UCSD-AML1 (cell line): ENCODE measurements at regions not wholly inside any gene's neighbourhood (a gene's known extent, or its start where the extent isn't known, plus 50 kb on each side); places are given as distances from the start of the nearest gene placed in this dataset.
A peak's percentile ranks its signal among the peaks of the same experiment; 100 is the strongest.

Experiments
- DNase-seq: peaks from one replicate; lab custom pipeline; 2025; ENCODE audit not compliant: unreplicated experiment; lab: John Stamatoyannopoulos, UW

- DNase-seq = no peak
These were observed 96.2 kb upstream of the SIRPA start for GRCh38 chr20:1798982-1799381.

DNA sequence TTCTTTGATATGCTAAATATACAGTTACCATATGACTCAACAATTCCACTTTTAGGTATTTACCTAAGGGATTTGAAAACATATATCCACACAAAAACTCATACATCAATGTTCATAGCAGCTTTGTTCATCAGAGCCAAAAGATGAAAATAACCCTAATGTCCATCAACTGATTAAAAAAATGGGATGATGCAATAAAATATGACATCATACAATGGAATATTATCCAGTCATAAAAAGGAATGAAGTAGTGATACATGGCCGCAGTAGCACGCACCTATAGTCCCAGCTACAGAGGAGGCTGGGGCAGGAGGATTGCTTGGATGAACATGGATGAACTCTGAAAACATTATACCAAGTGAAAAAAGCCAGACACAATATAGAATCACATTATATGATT lies 101.4 kb upstream of the SIRPA start:
- no peak for DNase-seq

DNA sequence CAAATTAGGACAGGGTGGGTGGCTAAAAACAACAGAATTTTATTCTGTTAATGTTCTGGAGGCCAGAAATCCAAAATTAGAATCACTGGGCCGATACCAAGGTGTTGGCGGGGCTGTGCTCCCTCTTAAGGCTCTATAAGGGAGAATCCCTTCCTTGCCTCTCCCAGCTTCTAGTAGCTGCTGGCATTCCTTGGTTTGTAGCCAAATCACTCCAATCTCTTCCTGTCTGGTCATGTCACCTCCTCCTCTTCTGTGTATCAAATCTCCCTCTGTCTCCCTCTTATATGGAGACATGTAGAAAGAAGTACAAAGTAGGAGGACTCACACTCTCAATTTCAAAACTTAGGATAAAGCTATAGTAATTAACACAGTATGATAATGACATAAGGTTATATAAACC lies 102.9 kb upstream of the SIRPA start:
- no peak for DNase-seq

- DNase-seq = no peak
These were observed 104.8 kb upstream of the SIRPA start for GRCh38 chr20:1790386-1790785.

DNA sequence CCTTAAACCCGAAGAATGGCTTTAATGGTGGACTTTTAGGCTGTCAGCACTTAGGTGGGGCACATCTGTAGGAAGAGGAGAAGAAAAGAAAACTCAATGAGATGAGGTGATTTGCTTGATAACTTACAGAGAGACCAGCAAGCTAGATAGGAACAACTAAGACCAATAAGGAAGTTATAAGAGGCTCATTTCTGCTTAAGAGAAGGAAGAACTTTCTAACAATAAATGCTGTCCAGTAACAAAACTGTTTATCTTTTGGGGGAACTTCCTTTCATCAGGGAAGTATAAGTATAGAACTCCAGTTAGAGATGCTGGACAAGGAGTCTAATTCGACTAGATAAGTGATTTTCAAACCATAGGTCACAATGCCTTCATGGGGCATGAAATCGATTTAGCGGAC lies 107.2 kb upstream of the SIRPA start:
- DNase-seq = no peak

DNA sequence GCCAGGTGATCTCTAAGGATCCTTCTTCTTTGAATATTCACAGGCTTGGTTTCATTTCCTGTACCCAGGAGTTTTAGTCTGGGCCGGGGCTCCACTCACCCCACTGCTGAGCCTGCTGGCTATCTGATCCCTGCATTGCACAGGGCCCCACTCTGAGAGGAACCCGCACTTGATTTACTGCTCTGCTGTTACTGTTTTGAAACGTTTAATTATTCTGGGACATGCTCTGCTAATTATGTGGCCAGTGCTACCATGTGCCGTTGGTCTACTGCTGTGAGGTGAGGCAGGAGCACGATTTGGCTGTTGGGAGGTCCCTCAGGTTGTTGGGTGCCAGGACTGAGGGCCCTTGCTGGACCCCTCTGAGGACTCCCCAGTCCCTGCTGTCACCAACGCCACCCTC lies 108.7 kb upstream of the SIRPA start:
- DNase-seq = no peak

- no peak for DNase-seq
These were observed 110.6 kb upstream of the SIRPA start for GRCh38 chr20:1784586-1784985.

GRCh38 chr20:1783245-1783644 lies 112.0 kb upstream of the SIRPA start:
- no peak for DNase-seq

DNA sequence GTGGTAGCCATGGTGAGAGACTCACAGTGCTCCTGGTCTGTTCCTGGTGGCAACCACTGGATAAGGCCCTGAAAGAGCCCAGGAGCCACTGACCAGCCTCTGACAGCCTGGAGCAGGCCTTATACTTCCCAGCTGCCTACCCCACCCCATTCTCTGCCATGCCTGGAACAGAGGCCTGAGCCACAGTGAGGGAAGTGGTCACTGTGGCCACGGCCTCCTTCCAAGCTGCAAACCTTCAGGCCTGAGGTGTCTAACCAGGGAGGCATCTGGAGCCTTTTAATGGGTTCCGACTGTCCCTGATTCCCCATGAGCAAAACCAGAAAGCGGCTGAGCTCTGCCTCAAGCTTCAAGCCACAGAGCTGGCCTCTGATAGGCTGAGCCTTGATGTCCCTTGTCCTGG lies 113.0 kb upstream of the SIRPA start:
- no peak for DNase-seq

DNA sequence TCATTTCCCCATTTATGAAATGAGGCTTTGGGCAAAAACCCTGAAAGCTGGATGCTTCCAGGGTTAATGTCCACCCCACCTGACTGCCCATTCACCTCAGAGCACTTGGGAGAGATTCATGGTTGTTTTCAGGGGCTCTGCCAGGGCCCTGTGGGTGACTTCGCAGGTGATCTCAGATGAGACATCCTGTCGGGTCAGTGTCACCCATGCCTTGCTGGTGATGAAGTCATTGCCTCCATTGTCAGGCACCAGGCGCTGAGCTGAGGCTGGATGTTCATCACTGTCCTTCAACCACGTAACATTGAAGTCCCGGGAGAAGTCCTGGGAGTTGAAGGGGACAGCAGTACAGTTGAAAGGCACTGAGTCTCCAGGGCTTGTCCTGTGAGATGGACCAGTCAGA lies 115.6 kb upstream of the SIRPA start:
- DNase-seq = no peak

DNA sequence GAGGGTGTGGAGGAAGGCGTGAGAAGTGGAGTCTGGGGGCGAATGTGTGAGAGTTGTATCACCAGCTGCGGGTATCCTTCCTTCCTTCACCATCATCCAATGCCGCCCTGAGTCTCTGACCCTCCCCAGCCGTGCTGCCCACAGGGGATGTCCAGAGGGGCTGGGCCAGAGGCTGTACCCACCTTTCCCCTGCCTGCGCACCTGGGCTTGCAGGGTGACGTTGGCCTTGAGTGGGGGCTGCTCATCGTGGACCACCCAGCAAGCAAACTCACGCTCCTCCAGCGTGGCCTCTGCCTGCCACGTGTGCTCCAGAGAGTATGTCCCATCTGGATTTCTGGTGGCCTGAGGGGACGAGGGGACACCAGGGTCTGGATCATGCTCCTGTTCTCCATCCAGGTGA lies 116.9 kb upstream of the SIRPA start:
- no peak for DNase-seq

DNA sequence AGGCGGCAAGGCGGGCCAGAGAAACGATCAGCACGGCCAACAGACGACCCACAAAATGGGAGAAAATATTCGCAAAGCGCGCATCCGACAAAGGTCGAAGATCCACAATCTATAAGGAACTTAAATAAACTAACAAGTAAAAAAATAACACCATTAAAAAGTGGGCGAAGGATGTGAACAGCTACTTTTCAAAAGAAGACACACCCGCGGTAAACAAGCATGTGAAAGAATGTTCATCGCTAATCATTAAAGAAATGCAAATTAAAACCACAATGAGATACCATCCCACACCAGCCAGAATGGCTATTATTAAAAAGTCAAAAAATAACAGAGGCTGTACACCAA lies 117.8 kb upstream of the SIRPA start:
- DNase-seq = no peak

DNA sequence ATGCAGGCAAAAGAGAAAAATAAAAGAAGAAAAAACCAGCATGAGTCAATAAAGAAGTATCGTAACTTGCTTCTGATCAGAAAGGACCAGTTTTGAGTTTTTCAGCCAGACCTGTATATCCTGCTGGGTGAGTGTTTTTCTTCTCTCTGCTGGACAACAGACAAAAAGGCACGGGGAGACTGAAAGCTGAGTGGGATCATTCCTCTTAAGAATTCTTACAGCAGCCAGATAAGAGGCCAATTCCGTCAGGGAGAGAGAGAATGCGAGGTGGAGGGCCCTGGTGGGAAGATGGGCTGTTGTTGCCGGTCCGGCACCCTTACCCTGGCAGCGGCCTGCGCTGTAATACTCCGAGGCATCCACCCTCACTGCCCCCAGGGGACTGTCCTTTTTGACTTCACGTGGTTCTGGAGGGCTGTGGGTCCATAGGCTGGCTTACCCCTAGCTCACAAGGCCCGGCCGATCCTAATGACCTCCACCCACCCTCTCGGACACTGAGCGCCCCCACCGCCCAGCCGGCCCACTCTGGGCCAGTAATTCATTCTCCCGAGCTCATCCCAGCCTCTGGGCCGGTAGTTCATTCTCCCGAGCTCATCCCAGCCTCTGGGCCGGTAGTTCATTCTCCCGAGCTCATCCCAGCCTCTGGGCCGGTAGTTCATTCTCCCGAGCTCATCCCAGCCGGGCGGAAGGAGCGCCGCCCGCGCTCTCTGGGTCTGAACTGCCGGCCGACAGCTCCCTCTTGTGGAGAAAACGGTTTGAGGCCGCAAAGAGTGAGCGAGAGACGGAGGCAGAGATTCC lies 118.3 kb upstream of the SIRPA start:
- peak; percentile 80 for DNase-seq

- DNase-seq = no peak
These were observed 117.5 kb upstream of the SIRPG start for GRCh38 chr20:1775117-1775516.

GRCh38 chr20:1774479-1774878 lies 116.9 kb upstream of the SIRPG start:
- no peak for DNase-seq

GRCh38 chr20:1773816-1774215 lies 116.2 kb upstream of the SIRPG start:
- DNase-seq = no peak

DNA sequence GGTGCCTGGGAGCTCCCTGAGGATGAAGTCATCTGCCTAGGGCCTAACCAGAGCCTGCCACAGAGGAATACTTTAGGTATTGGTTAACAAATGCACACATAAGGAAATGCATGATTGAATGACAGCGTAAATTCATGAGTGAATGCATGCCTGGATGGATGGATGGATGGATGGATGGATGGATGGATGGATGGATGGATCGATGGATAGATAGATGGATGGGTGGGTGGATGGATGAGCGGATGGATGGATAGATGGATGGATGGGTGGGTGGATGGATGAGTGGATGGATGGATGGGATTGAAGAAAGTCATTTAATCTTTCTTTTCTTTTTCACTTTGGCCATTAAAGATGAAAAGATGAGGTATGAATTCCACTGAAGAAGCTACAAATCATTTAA lies 111.9 kb upstream of the SIRPG start:
- DNase-seq = no peak

DNA sequence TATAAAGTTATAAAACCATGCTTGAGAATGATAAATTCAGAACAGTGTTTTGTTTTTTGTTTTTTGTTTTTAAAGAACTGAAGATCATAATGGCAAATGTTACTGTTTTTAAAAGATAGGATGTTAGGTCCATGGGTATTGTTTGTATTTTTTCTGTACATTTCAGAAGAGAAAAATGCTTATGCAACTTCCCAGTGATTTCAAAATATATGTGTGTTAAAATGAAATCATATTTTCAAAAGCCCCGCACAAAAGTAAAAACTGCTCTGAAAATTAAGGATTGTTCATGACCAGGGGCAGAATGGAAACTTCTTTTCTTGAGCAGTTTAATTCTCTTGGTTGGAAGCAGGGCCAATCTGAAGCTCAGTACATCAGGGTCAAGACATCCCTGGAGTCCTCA lies 109.2 kb upstream of the SIRPG start:
- DNase-seq = no peak

DNA sequence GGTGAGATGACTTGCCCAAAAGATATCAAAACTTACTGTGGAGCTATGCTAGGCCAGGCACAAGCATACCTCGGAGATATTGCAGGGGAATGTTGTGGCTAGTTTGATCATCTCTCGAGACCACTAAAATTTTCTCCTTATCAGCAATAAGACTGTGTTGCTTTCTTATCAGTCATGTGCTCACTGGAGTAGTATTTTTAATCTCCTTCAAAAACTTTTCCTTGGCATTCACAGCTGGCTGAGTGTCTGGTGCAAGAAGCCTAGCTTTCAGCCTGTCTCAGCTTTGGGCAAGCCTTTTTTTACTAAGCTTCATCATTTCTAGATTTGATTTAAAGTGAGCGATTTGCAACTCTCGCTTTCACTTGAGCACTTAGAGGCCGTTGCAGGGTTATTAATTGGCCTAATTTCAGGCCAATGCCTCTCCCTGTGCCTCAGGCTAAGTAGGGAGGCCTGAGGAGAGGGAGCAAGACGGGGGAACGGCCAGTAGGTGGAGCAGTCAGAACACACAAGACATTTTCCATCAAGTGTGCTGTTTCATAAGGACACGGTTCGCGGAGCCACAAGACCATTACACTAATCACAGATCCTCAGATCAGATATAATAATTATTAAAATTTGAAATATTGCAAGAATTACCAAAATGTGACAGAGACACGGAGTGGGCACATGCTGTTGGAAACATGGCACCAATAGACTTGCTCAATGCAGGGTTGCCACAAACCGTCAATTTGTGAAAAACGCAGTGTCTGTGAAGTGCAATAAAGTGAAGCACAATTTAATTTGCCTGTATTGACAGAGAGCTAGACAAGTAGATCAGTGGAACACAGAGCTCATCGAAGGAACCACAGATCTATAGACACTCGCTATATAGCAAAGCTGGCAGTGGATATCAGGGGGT lies 106.8 kb upstream of the SIRPG start:
- peak; percentile 67 for DNase-seq

DNA sequence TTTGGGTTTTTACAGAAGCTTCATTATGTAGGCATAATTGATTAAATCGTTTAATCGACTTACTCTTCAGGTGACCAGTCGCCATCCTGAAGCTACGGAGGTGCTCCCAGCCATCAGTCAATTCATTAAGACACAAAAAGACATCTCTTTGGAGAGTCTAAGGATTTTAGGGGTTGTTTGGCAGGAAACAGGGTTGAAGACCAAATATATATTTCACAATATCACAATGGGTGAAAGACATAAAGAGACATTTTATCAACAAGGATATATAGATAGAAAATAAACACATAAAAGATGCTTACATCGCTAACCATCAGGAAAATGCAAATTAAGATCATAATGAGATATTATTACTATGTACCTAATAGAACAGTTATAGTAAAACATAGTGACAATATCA lies 104.0 kb upstream of the SIRPG start:
- no peak for DNase-seq

DNA sequence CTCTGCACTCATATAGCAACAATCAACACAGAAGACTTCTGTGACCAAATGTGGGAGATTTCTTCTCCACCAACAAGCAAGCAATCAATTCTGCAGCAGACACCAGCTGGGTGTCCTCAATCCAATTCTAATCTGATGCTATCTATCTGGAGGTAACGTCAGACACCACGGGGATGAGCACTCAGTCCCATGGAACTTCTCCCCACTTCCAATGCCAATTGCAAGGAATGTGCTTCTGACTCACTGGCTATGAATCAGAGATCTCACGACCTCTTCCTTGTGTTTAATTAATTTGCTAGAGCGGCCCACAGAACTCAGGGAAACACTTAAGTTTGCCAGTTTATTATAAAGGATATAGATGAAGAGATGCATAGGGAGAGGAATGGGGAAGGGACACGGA lies 103.5 kb upstream of the SIRPG start:
- no peak for DNase-seq

GRCh38 chr20:1758765-1759164 lies 101.2 kb upstream of the SIRPG start:
- DNase-seq = no peak
